Activated naive CD8-positive, alpha-beta T cell treated with anti-CD3 and anti-CD28 coated beads, Interleukin-2, amount 50 U/mL, for 16 hours (primary cell): ENCODE measurements at regions not wholly inside any gene's neighbourhood (a gene's known extent, or its start where the extent isn't known, plus 50 kb on each side); places are given as distances from the start of the nearest gene placed in this dataset.
A peak's percentile ranks its signal among the peaks of the same experiment; 100 is the strongest.
"Not testable (repeated sequence)": the region's sequence is repeated elsewhere in the genome, so short reads cannot be mapped to it uniquely, and the experiment has no call there.

ENCODE experiments used
- DNase-seq: peaks from one replicate; pipeline ENCODE4 v3.0.0-alpha.2; 2020; ENCODE audit warnings: low read depth, low spot score

- DNase-seq: no peak
Measured at GRCh38 chr3:28033059-28033784, 208.2 kb upstream of the CMC1 start.

DNA sequence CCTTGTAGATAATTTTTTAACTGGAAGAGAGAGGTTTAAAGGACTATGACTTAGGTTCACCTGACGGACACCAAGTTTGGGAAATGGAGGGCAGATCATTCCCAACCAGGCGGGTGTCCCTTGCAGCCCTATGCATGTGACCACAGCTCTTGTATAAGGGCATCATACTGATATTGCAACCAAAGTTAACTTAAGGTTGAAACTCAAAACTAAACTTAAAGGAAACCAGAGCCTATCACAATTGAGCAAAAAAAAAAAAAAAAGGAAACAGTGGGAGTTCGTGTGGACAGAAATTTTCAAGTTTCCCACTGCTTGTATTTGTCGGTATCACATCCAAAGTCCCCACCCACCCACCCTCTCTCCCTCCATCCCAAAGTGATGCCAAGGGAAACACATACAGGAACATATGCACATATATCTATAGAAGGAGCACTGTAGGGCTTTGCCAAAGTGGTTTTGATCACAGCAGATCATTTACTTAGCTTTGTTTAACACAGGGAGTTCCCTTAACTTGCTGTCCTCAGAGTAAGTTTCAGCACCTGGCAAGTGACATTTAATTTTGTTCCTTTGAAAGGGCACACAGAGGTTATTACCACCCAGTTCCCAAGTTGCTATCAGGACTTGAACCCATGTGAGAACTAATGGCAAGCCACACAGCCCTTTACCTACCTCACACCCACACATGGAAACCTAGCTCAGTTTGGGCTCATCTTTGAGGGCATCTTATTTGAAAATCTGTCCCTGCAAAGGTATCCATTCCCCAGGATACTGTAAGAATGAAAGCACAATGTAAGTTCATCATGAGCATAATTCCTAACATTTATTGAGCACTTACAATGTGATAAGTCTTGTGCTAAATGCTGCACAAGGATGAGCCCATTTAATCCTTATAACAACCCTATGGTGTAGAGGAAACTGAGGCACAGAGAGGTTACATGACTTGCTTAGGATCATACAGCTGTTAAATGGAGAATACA is 204.5 kb upstream of the CMC1 start:
- DNase-seq: no peak

DNA sequence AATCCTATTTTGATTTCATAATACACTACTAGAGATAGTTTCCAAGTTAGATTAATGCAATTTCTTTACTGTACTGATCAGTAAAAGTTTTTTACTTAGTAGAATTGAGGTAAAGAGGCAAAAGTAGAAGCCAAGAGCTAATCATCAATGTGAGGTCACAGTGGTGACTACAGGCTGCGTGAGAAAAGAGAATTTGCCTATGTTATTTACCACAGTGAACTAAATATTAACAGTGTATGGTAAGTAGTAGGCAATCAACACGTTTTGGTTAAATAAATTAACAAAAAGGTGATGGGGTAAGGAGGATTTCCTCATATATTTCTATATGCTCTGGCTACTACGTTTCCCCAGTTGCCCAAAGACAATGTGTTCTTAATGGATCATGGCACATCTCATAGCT is 202.2 kb upstream of the CMC1 start:
- DNase-seq: no peak

- DNase-seq: no peak
Measured at GRCh38 chr3:28039829-28040228, 201.6 kb upstream of the CMC1 start.

- DNase-seq: no peak
Measured at GRCh38 chr3:28042095-28042635, 199.3 kb upstream of the CMC1 start.

GRCh38 chr3:28042707-28043106 is 198.7 kb upstream of the CMC1 start:
- DNase-seq: no peak

GRCh38 chr3:28050120-28050519 is 191.3 kb upstream of the CMC1 start:
- no peak for DNase-seq

DNA sequence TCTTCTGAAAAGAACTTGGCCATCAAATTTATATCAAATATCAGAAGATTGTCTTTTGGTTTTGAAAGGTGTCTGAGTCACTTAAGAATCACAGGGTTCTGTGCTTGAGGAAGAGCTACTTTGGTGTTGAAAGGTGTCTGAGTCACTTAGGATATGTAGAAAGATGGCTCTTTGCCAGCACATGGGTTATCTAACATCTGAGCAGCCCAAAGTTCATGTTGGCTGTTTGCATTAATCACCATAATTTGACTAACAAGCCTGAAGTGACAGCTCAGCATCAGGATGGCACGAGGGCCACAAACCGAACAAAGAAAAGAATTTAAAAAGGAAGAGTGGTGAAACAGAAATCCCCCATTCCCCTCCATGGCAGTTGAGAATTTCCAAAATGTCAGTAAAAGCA is 190.5 kb upstream of the CMC1 start:
- peak; percentile 32 for DNase-seq

DNA sequence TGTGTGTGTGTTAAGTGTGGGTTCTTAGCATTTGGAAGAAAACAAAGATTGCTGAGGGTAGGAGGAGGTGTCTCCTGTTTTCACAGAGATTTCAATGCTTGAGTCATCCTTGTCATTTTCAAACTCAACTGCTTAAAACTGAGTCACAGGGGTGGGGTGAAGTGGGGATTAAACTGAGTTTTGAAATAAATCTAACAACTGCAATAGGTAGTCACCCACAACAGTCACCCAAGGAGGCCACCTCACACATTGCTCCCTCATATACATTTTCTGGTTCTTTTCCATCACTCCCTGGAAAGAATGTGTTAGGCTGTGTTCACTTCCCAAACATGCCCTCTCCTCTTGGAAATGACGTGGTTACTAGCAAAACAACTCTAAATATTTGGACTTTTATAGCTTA is 187.7 kb upstream of the CMC1 start:
- DNase-seq: peak; percentile 3

- no peak for DNase-seq
Measured at GRCh38 chr3:28056806-28057205, 184.6 kb upstream of the CMC1 start.

DNA sequence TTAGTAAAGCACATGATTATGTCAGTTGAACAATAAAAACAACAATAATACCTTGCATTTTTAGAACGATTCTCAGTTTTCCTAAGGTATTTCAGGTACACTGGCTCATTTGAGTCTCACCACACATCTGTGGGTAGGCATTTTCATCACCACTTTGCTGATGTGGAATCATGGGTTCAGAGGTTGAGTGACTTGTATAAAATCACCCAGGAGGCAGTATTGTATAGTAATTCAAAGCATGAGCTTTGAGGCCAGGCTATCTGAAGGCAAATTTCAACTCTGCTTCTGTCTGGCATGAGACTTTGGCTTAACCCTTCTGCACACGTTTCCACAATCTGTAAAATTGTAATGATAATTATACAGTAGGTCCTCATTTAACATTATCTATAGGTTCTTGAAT is 183.9 kb upstream of the CMC1 start:
- no peak for DNase-seq

- DNase-seq: not testable (repeated sequence)
Measured at GRCh38 chr3:28059199-28059598, 182.2 kb upstream of the CMC1 start.

DNA sequence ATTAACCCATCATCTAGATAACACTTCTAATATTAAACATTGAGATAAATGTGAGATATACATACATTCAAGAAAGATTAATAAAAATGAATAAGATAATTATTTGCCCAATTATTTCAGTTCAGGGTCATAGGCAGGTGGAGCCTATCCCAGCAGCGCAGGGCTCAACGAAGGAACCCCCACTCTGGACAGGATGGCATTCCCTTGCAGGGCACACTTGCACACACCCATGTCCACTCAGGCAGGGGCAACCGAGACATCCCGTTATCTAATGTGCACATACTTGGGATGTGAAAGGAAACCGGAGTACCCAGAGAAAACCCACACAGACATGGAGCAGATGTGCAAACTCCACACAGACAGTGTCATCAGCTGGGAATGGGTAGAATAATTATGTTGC is 175.4 kb upstream of the CMC1 start:
- no peak for DNase-seq

DNA sequence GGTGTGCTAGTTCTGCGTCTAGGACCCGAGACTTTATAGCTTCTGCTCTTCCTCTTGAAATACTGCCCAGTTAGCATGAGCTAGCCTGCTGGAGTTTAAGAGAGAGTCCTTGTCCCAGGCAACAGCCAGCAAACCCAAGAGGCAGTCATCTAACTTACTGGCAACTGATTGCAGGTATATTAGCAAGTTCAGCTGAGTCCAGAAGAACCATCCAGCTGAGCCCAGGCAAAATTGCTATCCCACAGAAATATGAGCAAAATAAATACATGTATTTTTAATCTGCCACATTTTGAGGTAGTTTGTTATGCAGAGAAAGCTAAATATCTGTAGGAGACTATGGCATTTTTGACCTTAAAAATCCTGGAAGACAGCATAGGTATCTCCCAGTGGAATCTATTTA is 174.4 kb upstream of the CMC1 start:
- no peak for DNase-seq

- no peak for DNase-seq
Measured at GRCh38 chr3:28068342-28068741, 173.1 kb upstream of the CMC1 start.

DNA sequence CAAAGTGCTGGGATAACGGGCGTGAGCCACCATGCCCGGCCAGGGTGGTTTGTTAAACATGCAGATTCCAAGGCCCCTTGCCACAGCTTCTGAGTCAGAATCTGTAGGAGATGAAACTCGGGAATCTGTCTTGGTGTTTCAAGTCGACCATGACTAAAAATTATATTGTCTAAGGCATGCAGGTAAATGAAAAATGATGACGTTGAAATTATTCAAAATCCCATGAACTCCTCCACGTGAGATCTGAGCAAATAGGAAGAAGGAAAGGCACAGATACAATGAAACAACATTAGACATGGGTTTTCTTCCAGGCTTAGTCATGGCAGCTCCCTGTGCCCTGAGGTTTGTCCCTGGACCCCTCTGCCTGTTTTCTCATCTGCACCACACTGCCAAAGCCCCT is 172.0 kb upstream of the CMC1 start:
- no peak for DNase-seq

GRCh38 chr3:28076246-28076645 is 165.2 kb upstream of the CMC1 start:
- no peak for DNase-seq

- no peak for DNase-seq
Measured at GRCh38 chr3:28077572-28077971, 163.8 kb upstream of the CMC1 start.

DNA sequence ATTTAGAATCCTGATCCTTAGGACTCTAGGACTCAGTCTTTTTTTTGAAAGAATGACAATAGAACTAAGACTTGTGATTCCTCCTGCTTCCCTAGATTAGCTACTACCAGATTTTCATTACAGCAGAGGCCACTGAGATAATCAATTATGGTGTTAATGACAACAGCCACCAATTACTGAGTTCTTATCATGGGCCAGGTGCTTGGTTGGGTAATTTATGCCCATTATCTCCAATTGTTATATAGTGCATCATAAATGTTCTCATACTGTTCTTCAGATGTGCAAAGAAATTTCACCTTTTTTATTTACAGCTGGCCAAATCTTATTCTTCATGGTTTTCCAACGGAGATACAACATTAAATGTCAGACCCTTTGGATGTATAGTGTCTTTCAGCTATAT is 162.9 kb upstream of the CMC1 start:
- DNase-seq: no peak

GRCh38 chr3:28080716-28081115 is 160.7 kb upstream of the CMC1 start:
- no peak for DNase-seq

DNA sequence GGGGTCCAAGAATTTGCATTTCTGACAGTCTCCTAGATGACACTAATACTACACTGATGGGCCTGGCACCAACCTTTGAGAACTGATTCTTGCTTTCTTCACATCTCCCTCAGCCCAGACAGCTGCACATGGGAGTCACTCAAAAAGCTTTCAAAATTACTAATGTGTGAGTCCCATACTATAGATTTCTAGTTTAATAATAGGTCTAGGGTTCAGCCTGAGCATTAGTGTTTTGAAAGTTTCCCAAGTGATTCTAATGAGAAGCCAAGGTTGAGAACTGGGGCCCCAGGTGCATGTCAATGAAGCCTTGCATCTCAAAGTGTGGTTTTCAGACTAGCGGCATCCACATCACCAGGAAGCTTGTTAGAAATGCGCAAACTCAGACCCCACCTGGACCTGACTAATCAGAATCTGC is 159.9 kb upstream of the CMC1 start:
- no peak for DNase-seq

DNA sequence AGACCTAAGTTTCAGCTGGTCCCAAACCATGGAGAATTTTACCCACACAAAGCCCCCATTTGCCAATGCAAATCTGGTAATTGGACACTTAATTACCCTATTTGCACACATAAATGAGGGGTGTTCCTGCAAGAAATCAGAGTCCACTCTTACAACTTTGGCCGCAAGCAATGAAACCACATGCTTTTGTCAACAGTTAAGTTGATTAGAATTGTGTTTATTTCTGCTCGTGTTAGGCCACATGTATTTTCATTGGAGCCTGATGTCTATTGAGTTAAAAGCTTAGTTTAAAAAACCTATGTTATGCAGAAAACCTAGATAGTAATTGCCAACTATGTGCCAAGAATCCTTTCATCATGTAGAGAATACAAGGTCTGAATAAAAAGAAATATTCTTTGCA is 153.8 kb upstream of the CMC1 start:
- DNase-seq: no peak
